Peyer's patch (tissue), 4 donors: ENCODE measurements at regions not wholly inside any gene's neighbourhood (a gene's known extent, or its start where the extent isn't known, plus 50 kb on each side); places are given as distances from the start of the nearest gene placed in this dataset.

Experiments used
- DNase-seq, 3 donors: peaks; one replicate each; pipeline ENCODE4 v3.0.0-alpha.2; 2017 to 2019
- H3K27ac ChIP-seq, 4 donors: fragments of 200-600 bp; sonication (generic); one replicate each; pipeline ENCODE4 v1.5.1; 2016 to 2019
- H3K27me3 ChIP-seq, 2 donors: fragments of 200-600 bp; sonication (generic); one replicate each; pipeline ENCODE4 v1.5.1; 2019
- H3K36me3 ChIP-seq, 3 donors: fragments of 200-600 bp; sonication (generic); one replicate each; pipeline ENCODE4 v1.5.1; 2016 to 2019
- H3K4me1 ChIP-seq, 4 donors: fragments of 200-600 bp; sonication (generic); one replicate each; pipeline ENCODE4 v1.5.1; 2016 to 2019
- H3K4me3 ChIP-seq, 4 donors: fragments of 200-600 bp; sonication (generic); 1 replicate in 3 of 4; 2 replicates in 1 of 4; pipeline ENCODE4 v1.5.1; 2016 to 2019; ENCODE audit warnings: mild to moderate bottlenecking in 1 of 4
- H3K9me3 ChIP-seq, 4 donors: fragments of 200-600 bp; sonication (generic); one replicate each; pipeline ENCODE4 v1.5.1; 2016 to 2019; ENCODE audit warnings: mild to moderate bottlenecking in 1 of 4
- POLR2A ChIP-seq, 2 donors: fragments of 450-650 bp; IDR thresholded peaks; one replicate each; pipeline ENCODE4 v1.5.1; 2017; ENCODE audit warnings: antibody characterized with exemption in 2 of 2, mild to moderate bottlenecking in 2 of 2, moderate library complexity in 2 of 2
- TF ChIP-seq, protein P1 (sequence below), 6 experiments: fragments of 450-650 bp in 4 of 6; fragments of 200-600 bp in 2 of 6; sonication (generic) in 1 of 6; IDR thresholded peaks; one replicate each; pipeline ENCODE4 v1.5.1; 2017 to 2019; ENCODE audit warnings: antibody characterized with exemption in 6 of 6, mild to moderate bottlenecking in 3 of 6, moderate library complexity in 1 of 6

GRCh38 chr6:167392631-167393316 is 67.9 kb downstream of the TTLL2 start:
- no peaks in the 10 kb centered on the region for H3K27me3 ChIP-seq
- H3K36me3 ChIP-seq = no peaks in the 10 kb centered on the region
- peaks cover 0 to 5% (median 0%) of the 10 kb centered on the region in 4 donors for H3K4me1 ChIP-seq
- no peak overlapping the region for H3K27ac ChIP-seq
- peak in 1 of 3 donors; percentile 23 for DNase-seq
- no peak overlapping the region for H3K4me3 ChIP-seq
- TF ChIP-seq POLR2A (IDR thresholded peaks at IDR 0.05) = no peak
- TF ChIP-seq, protein P1, sequence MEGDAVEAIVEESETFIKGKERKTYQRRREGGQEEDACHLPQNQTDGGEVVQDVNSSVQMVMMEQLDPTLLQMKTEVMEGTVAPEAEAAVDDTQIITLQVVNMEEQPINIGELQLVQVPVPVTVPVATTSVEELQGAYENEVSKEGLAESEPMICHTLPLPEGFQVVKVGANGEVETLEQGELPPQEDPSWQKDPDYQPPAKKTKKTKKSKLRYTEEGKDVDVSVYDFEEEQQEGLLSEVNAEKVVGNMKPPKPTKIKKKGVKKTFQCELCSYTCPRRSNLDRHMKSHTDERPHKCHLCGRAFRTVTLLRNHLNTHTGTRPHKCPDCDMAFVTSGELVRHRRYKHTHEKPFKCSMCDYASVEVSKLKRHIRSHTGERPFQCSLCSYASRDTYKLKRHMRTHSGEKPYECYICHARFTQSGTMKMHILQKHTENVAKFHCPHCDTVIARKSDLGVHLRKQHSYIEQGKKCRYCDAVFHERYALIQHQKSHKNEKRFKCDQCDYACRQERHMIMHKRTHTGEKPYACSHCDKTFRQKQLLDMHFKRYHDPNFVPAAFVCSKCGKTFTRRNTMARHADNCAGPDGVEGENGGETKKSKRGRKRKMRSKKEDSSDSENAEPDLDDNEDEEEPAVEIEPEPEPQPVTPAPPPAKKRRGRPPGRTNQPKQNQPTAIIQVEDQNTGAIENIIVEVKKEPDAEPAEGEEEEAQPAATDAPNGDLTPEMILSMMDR (IDR thresholded peaks at IDR 0.05) = no peak
- H3K9me3 ChIP-seq = no peaks in the 10 kb centered on the region

DNA sequence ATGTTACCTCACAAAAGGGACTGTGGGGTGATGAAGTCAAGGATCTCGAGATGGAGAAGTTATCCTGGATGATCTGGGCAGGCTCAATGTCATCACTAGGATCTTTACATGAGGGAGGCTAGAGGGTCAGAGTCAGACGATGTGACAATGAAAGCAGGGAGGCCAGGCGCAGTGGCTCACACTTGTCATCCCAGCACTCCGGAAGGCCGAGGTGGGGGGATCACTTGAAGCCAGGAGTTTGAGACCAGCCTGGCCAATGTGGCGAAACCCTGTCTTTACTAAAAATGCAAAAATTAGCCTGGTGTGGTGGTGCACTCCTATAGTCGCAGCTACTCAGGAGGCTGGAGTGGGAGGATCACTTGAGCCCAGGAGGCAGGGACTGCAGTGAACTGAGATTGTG is 68.8 kb downstream of the TTLL2 start:
- H3K36me3 ChIP-seq = no peaks in the 10 kb centered on the region
- no peaks in the 10 kb centered on the region for H3K9me3 ChIP-seq
- peak in 1 of 3 donors; percentile 15 for DNase-seq
- no peak overlapping the region for H3K4me3 ChIP-seq
- H3K4me1 ChIP-seq = peaks cover 0 to 5% (median 0%) of the 10 kb centered on the region in 4 donors
- no peak for TF ChIP-seq POLR2A (IDR thresholded peaks at IDR 0.05)
- H3K27ac ChIP-seq = no peak overlapping the region
- no peaks in the 10 kb centered on the region for H3K27me3 ChIP-seq

GRCh38 chr6:167394339-167394738 is 69.5 kb downstream of the TTLL2 start:
- no peak overlapping the region for H3K27ac ChIP-seq

DNA sequence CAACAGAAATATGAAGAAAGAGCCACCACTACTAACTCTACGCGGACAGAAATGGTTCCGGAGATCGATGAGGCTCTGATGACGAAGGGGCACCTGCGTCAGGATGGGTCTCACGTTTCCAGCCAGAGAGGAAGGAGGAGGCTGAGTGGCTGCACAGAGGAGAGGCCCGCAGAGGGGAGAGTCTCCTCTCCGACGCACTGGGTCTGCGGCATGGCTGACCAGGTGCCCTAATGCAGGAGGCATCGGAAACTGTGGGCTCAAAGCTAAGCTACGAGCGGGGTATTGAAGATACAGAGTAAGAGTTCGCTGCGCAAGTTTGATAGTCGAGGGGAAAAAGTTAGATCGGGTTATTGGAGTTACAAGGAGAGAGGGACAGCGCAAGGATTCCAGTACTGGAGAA is 69.9 kb downstream of the TTLL2 start:
- H3K4me3 ChIP-seq = no peak overlapping the region
- H3K9me3 ChIP-seq = no peaks in the 10 kb centered on the region
- no peak overlapping the region for H3K27ac ChIP-seq
- TF ChIP-seq, protein P1 (IDR thresholded peaks at IDR 0.05) = no peak
- TF ChIP-seq POLR2A (IDR thresholded peaks at IDR 0.05) = no peak
- H3K4me1 ChIP-seq = peaks cover 0 to 5% (median 0%) of the 10 kb centered on the region in 4 donors
- DNase-seq = no peak
- no peaks in the 10 kb centered on the region for H3K27me3 ChIP-seq
- H3K36me3 ChIP-seq = no peaks in the 10 kb centered on the region

More at GRCh38 chr6:167394339-167394738, 69.5 kb downstream of the TTLL2 start:
- DNase-seq = no peak
- Histone ChIP-seq H3K4me1 (peaks cover 0 to 5% (median 0%) of the 10 kb centered on the region in 4 donors), H3K36me3 (no peaks in the 10 kb centered on the region), H3K4me3 (no peak overlapping the region), H3K9me3 (no peaks in the 10 kb centered on the region), H3K27me3 (no peaks in the 10 kb centered on the region)
- TF ChIP-seq, protein P1 (IDR thresholded peaks at IDR 0.05) = no peak
- TF ChIP-seq POLR2A (IDR thresholded peaks at IDR 0.05) = no peak

DNA sequence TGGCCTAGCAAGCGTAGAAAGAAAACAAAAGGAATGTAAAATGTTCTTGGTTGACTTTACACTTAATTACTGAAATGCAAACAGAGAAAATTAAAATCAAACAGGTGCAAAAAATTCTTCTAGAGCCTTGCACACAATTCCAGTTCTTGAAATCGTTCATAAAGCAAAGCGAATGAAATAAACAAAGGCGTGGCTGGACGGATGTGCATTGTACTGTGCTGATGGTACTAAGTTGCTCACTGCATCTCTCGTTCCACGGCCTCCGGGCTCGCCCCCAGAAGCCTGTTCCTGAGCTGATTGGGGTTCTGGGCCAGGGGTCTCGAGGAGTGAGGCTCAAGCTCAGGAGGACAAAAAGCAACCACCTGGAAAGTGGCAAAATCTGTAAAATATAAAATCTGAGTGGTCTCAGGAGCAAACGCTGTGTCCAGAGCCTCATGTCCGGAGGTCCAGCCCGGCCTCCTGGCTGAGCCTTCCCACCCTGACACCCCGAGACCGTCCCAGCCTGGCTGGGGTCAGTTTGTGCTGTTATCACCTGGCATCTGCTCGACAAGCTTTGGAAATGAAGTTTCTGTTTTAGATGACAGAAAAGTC is 71.3 kb downstream of the TTLL2 start:
- H3K27ac ChIP-seq = no peak overlapping the region
- H3K4me1 ChIP-seq = peaks cover 0 to 5% (median 0%) of the 10 kb centered on the region in 4 donors
- no peak for DNase-seq
- H3K9me3 ChIP-seq = no peaks in the 10 kb centered on the region
- TF ChIP-seq POLR2A (IDR thresholded peaks at IDR 0.05) = no peak
- TF ChIP-seq, protein P1 (IDR thresholded peaks at IDR 0.05) = no peak
- no peaks in the 10 kb centered on the region for H3K36me3 ChIP-seq
- H3K4me3 ChIP-seq = no peak overlapping the region
- H3K27me3 ChIP-seq = no peaks in the 10 kb centered on the region
